ENCODE measurements at regions not wholly inside any gene's neighbourhood (a gene's known extent, or its start where the extent isn't known, plus 50 kb on each side); places are given as distances from the start of the nearest gene placed in this dataset.

- H3K14ac ChIP-seq (ENCODE audit: low read length) = no peak overlapping the region
- no peak overlapping the region for H4K8ac ChIP-seq (ENCODE audit: low read depth, low read length)
- H3K36me3 ChIP-seq (ENCODE audit: control insufficient read depth in 1 of 2, insufficient read depth in 2 of 2, low read length in 2 of 2) = no peaks in the 10 kb centered on the region
- no peak overlapping the region for H3K4ac ChIP-seq (ENCODE audit: low read depth, low read length)
- no peaks in the 10 kb centered on the region for H3K9me3 ChIP-seq (ENCODE audit: insufficient read depth, low read depth, low read length)
- no peak overlapping the region for H2BK120ac ChIP-seq (ENCODE audit: insufficient read depth, low read length, poor library complexity)
- no peak overlapping the region for H2BK5ac ChIP-seq (ENCODE audit: low read depth, low read length, poor library complexity)
- no CpG with 5 or more reads among the region's 11 CpGs for WGBS (ENCODE audit: extremely low coverage, insufficient coverage, insufficient read length)
- no peak overlapping the region for H3K18ac ChIP-seq (ENCODE audit: low read length)
- H4K91ac ChIP-seq (ENCODE audit: low read depth, low read length) = no peak overlapping the region
- no peak overlapping the region for H2AK5ac ChIP-seq (ENCODE audit: low read length)
- no peaks in the 10 kb centered on the region for H3K4me1 ChIP-seq (ENCODE audit: control insufficient read depth in 1 of 2, insufficient read depth in 2 of 2, low read length in 2 of 2)
- H3K4me3 ChIP-seq (ENCODE audit: low read depth, low read length) = no peak overlapping the region
- no peaks in the 10 kb centered on the region for H3K27me3 ChIP-seq (ENCODE audit: insufficient read depth, low read length)
- H3K79me1 ChIP-seq (ENCODE audit: low read length) = no peaks in the 10 kb centered on the region
- DNase-seq = no peak
- H2BK12ac ChIP-seq (ENCODE audit: low read length) = no peak overlapping the region
- H3K79me2 ChIP-seq (ENCODE audit: control insufficient read depth, insufficient read depth, low read length, poor library complexity) = no peaks in the 10 kb centered on the region
- no peak overlapping the region for H4K12ac ChIP-seq (ENCODE audit: low read depth, low read length)
- H2AFZ ChIP-seq (ENCODE audit: insufficient read depth, low read length, poor library complexity) = no peak overlapping the region
- no peak overlapping the region for H3K27ac ChIP-seq (ENCODE audit: low read depth, low read length)
- no peak overlapping the region for H3K23ac ChIP-seq (ENCODE audit: low read length)
- no peak overlapping the region for H3K4me2 ChIP-seq (ENCODE audit: low read length)
- H3K9ac ChIP-seq (ENCODE audit: low read length) = no peak overlapping the region
Observed at GRCh38 chr11:29200791-29201562, 815.9 kb downstream of the KCNA4 start.

DNA sequence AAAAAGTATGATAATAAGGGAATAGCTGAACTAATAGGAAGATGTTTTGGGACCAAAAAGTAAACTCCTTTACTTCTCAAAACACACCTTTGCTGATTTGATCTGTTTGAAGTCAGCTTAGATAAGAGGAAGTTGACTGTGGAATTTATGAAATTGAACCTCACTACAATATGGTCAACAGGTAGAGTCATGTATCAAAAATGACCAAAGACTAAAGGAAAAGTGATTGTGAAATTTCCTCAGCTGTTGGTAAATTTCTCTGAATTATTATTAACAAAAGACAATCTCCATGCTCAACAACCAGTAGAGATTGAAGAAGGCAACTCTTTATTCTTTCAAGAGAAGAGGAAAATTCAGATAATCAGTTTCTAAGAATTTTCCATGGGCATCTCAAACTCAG, 826.5 kb downstream of the KCNA4 start:
- H3K9me3 ChIP-seq (ENCODE audit: insufficient read depth, low read depth, low read length) = no peaks in the 10 kb centered on the region
- H3K79me1 ChIP-seq (ENCODE audit: low read length) = no peaks in the 10 kb centered on the region
- H3K23ac ChIP-seq (ENCODE audit: low read length) = no peak overlapping the region
- no peak overlapping the region for H3K14ac ChIP-seq (ENCODE audit: low read length)
- no peak overlapping the region for H3K27ac ChIP-seq (ENCODE audit: low read depth, low read length)
- H2BK12ac ChIP-seq (ENCODE audit: low read length) = no peak overlapping the region
- no peak overlapping the region for H3K4me3 ChIP-seq (ENCODE audit: low read depth, low read length)
- H3K4me2 ChIP-seq (ENCODE audit: low read length) = no peak overlapping the region
- H3K4ac ChIP-seq (ENCODE audit: low read depth, low read length) = no peak overlapping the region
- no peak overlapping the region for H4K91ac ChIP-seq (ENCODE audit: low read depth, low read length)
- no peak overlapping the region for H4K8ac ChIP-seq (ENCODE audit: low read depth, low read length)
- no peak overlapping the region for H2BK5ac ChIP-seq (ENCODE audit: low read depth, low read length, poor library complexity)
- no peak overlapping the region for H3K9ac ChIP-seq (ENCODE audit: low read length)
- H2AFZ ChIP-seq (ENCODE audit: insufficient read depth, low read length, poor library complexity) = no peak overlapping the region
- H3K27me3 ChIP-seq (ENCODE audit: insufficient read depth, low read length) = no peaks in the 10 kb centered on the region
- H3K18ac ChIP-seq (ENCODE audit: low read length) = no peak overlapping the region
- H4K12ac ChIP-seq (ENCODE audit: low read depth, low read length) = no peak overlapping the region
- DNase-seq = no peak
- H2BK120ac ChIP-seq (ENCODE audit: insufficient read depth, low read length, poor library complexity) = no peak overlapping the region
- no peak overlapping the region for H2AK5ac ChIP-seq (ENCODE audit: low read length)
- H3K36me3 ChIP-seq (ENCODE audit: control insufficient read depth in 1 of 2, insufficient read depth in 2 of 2, low read length in 2 of 2) = no peaks in the 10 kb centered on the region
- H3K79me2 ChIP-seq (ENCODE audit: control insufficient read depth, insufficient read depth, low read length, poor library complexity) = no peaks in the 10 kb centered on the region
- no peaks in the 10 kb centered on the region for H3K4me1 ChIP-seq (ENCODE audit: control insufficient read depth in 1 of 2, insufficient read depth in 2 of 2, low read length in 2 of 2)

DNA sequence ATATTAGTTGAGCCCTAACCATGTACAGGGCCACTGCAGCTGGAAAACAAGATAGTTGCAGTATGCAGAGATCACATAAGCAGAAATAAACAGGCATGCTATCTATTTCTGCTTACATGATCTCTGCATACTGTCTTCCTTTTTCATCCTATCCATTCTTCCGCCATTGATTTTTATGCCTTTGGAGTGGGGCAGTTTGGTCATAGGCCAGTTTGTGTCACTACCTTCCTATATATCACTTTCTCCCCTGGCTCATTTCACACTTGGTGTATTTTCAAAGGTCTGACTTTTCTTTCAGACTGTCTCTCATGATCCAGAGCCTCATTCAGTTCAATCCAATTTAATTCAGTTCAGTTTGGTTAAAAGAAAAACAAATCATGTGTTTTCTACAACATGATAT, 829.6 kb downstream of the KCNA4 start:
- no peak for DNase-seq
- Histone ChIP-seq H3K4me3 (ENCODE audit: low read depth, low read length) (no peak overlapping the region), H3K4ac (ENCODE audit: low read depth, low read length) (no peak overlapping the region), H2AK5ac (ENCODE audit: low read length) (no peak overlapping the region), H2BK12ac (ENCODE audit: low read length) (no peak overlapping the region), H3K36me3 (ENCODE audit: control insufficient read depth in 1 of 2, insufficient read depth in 2 of 2, low read length in 2 of 2) (no peaks in the 10 kb centered on the region), H3K4me1 (ENCODE audit: control insufficient read depth in 1 of 2, insufficient read depth in 2 of 2, low read length in 2 of 2) (no peaks in the 10 kb centered on the region), H3K18ac (ENCODE audit: low read length) (no peak overlapping the region), H3K14ac (ENCODE audit: low read length) (no peak overlapping the region), H3K79me1 (ENCODE audit: low read length) (no peaks in the 10 kb centered on the region), H4K12ac (ENCODE audit: low read depth, low read length) (no peak overlapping the region), H3K9me3 (ENCODE audit: insufficient read depth, low read depth, low read length) (no peaks in the 10 kb centered on the region), H3K79me2 (ENCODE audit: control insufficient read depth, insufficient read depth, low read length, poor library complexity) (no peaks in the 10 kb centered on the region), H3K9ac (ENCODE audit: low read length) (no peak overlapping the region), H4K8ac (ENCODE audit: low read depth, low read length) (no peak overlapping the region), H2AFZ (ENCODE audit: insufficient read depth, low read length, poor library complexity) (no peak overlapping the region), H3K23ac (ENCODE audit: low read length) (no peak overlapping the region), H4K91ac (ENCODE audit: low read depth, low read length) (no peak overlapping the region), H3K27me3 (ENCODE audit: insufficient read depth, low read length) (no peaks in the 10 kb centered on the region), H3K27ac (ENCODE audit: low read depth, low read length) (no peak overlapping the region), H2BK120ac (ENCODE audit: insufficient read depth, low read length, poor library complexity) (no peak overlapping the region), H2BK5ac (ENCODE audit: low read depth, low read length, poor library complexity) (no peak overlapping the region), H3K4me2 (ENCODE audit: low read length) (no peak overlapping the region)
- WGBS (ENCODE audit: extremely low coverage, insufficient coverage, insufficient read length) = no CpG with 5 or more reads among the region's 1 CpG

DNA sequence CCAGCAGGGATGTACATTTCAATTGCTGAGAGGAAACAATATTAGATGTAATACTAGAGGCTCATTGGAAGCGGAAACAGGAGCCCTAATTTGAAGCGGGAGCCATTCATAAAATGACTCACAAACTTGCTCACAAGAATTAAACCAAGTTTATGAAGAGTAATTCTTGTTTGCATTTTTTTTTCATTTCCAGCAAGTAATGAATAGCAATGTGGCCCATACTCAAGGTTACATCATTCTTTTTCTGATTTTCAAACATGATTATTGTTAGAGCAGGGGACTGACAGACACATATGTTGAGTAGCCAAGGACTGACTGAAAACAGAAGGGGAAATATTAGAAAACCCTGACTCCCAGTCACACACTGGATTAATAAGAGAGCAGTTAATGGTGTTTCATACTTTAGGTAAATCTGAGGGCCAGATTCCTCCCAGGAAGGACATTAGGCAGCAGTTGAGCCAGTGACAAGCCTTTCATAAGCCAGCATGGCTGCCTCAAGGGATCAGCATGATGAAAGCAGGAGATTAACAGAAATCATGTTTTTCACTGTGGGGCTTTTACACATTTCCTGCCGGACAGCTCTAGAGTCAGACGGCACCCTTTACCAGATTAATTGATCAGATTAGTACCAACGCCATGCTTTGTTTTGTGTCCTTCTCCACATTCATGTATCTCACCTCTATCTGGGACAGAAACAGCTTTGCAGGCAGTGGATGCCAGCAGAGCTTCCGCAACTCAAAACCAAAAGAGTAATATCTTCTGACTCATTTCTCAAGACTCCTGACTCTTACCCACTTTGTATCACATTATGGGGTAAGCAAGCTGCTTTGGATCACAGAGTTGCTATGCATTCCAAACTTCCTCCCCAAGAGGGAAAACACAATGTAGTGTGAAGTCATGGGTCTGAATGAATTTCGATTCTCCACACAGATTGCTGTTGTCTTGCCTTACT, 831.6 kb downstream of the KCNA4 start:
- Histone ChIP-seq H3K9ac (ENCODE audit: low read length) (no peak overlapping the region), H3K27ac (ENCODE audit: low read depth, low read length) (no peak overlapping the region), H3K9me3 (ENCODE audit: insufficient read depth, low read depth, low read length) (no peaks in the 10 kb centered on the region), H3K18ac (ENCODE audit: low read length) (no peak overlapping the region), H3K4ac (ENCODE audit: low read depth, low read length) (no peak overlapping the region), H3K4me3 (ENCODE audit: low read depth, low read length) (no peak overlapping the region), H4K12ac (ENCODE audit: low read depth, low read length) (no peak overlapping the region), H3K79me2 (ENCODE audit: control insufficient read depth, insufficient read depth, low read length, poor library complexity) (no peaks in the 10 kb centered on the region), H4K8ac (ENCODE audit: low read depth, low read length) (no peak overlapping the region), H4K91ac (ENCODE audit: low read depth, low read length) (no peak overlapping the region), H3K79me1 (ENCODE audit: low read length) (no peaks in the 10 kb centered on the region), H2BK12ac (ENCODE audit: low read length) (no peak overlapping the region), H2AFZ (ENCODE audit: insufficient read depth, low read length, poor library complexity) (no peak overlapping the region), H2AK5ac (ENCODE audit: low read length) (no peak overlapping the region), H3K36me3 (ENCODE audit: control insufficient read depth in 1 of 2, insufficient read depth in 2 of 2, low read length in 2 of 2) (no peaks in the 10 kb centered on the region), H3K4me1 (ENCODE audit: control insufficient read depth in 1 of 2, insufficient read depth in 2 of 2, low read length in 2 of 2) (no peaks in the 10 kb centered on the region), H3K27me3 (ENCODE audit: insufficient read depth, low read length) (no peaks in the 10 kb centered on the region), H2BK120ac (ENCODE audit: insufficient read depth, low read length, poor library complexity) (no peak overlapping the region), H2BK5ac (ENCODE audit: low read depth, low read length, poor library complexity) (no peak overlapping the region), H3K23ac (ENCODE audit: low read length) (no peak overlapping the region), H3K4me2 (ENCODE audit: low read length) (no peak overlapping the region), H3K14ac (ENCODE audit: low read length) (no peak overlapping the region)
- whole genome bisulfite sequencing (ENCODE audit: extremely low coverage, insufficient coverage, insufficient read length) = no CpG with 5 or more reads among the region's 7 CpGs
- DNase-seq = no peak

All from trophoblast cell (in vitro differentiated cells and primary cell).